ENCODE measurements at regions not wholly inside any gene's neighbourhood (a gene's known extent, or its start where the extent isn't known, plus 50 kb on each side); places are given as distances from the start of the nearest gene placed in this dataset.
A peak's percentile ranks its signal among the peaks of the same experiment; 100 is the strongest.

DNA sequence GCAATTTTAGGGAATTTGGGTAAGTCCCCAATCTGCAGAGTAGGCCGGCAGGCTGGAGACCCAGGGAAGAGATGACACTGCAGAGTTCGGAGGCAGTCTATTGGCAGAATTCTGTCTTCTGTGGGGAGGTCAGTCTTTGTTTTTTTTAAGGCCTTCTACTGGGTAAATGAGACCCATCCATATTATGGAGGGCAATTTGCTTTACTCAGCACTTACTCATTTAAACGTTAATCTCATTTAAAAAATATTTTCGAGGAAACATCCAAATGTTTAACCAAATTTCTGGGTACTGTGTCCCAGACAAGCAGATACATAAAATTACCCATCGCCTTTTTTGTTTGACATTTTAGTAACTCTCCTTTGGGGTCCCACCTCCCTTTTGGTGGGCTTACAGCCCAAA, 139.5 kb downstream of the IRS1 start:
- no peaks in the 10 kb centered on the region for H3K27me3 ChIP-seq
- no peaks in the 10 kb centered on the region for H3K9me3 ChIP-seq (replicated peaks in 1 of 3)
- H3K27ac ChIP-seq, result peak overlapping the region in 4 of 5 donors; percentile 54 to 86 (median 69)
- no peak overlapping the region for H3K4me3 ChIP-seq
- WGBS, 4 donors, result 73 to 89% (median 84%) methylated on average over 5 of the region's 5 CpGs
- DNase-seq, result no peak
- H3K36me3 ChIP-seq (replicated peaks in 1 of 2), result no peaks in the 10 kb centered on the region
- peaks cover 11 to 13% of the 10 kb centered on the region in 2 donors for H3K4me1 ChIP-seq (replicated peaks in 1 of 2)
- intact Hi-C loops (cut with DNase I), result loop anchor here in 1 of 2 donors (10.0 kb wide), 1 partner anchor 135 kb away; the partner anchor contains the start of gene IRS1
- TF ChIP-seq, protein P1, sequence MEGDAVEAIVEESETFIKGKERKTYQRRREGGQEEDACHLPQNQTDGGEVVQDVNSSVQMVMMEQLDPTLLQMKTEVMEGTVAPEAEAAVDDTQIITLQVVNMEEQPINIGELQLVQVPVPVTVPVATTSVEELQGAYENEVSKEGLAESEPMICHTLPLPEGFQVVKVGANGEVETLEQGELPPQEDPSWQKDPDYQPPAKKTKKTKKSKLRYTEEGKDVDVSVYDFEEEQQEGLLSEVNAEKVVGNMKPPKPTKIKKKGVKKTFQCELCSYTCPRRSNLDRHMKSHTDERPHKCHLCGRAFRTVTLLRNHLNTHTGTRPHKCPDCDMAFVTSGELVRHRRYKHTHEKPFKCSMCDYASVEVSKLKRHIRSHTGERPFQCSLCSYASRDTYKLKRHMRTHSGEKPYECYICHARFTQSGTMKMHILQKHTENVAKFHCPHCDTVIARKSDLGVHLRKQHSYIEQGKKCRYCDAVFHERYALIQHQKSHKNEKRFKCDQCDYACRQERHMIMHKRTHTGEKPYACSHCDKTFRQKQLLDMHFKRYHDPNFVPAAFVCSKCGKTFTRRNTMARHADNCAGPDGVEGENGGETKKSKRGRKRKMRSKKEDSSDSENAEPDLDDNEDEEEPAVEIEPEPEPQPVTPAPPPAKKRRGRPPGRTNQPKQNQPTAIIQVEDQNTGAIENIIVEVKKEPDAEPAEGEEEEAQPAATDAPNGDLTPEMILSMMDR (IDR thresholded peaks at IDR 0.05), result no peak
- TF ChIP-seq POLR2A (IDR thresholded peaks at IDR 0.05), result no peak

DNA sequence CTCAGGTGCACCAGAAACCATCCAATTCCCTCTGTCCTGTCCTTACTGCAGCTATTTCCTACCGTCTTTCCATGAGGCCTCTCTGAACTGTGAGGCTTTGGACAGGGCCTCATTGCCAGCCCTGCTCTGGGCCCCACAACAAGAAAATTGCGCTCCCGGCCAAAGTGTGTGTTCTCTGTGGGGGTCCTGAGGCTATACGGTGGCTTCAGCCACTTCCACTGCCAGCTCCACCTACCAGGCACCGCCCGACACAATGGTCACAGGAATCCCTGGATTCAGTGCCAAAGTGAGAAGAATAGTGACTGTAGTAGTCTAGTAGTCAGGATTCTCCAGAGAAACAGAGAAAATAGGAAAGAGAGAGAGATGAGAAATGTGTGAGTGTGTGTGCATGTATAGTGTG, 140.2 kb downstream of the IRS1 start:
- intact Hi-C loops (cut with DNase I), result loop anchor here in 1 of 2 donors (10.0 kb wide), 1 partner anchor 135 kb away; the partner anchor contains the start of gene IRS1
- WGBS, 4 donors, result 85 to 93% (median 90%) methylated on average over 6 of the region's 6 CpGs
- H3K36me3 ChIP-seq (replicated peaks in 1 of 2), result no peaks in the 10 kb centered on the region
- peaks cover 11 to 13% of the 10 kb centered on the region in 2 donors for H3K4me1 ChIP-seq (replicated peaks in 1 of 2)
- no peak for DNase-seq
- H3K9me3 ChIP-seq (replicated peaks in 1 of 3), result no peaks in the 10 kb centered on the region
- no peak overlapping the region for H3K4me3 ChIP-seq
- H3K27me3 ChIP-seq, result no peaks in the 10 kb centered on the region
- TF ChIP-seq, protein P1 (IDR thresholded peaks at IDR 0.05), result no peak
- no peak for TF ChIP-seq POLR2A (IDR thresholded peaks at IDR 0.05)
- peak overlapping the region in 1 of 5 donors; percentile 1 for H3K27ac ChIP-seq

GRCh38 chr2:226658555-226658954, 141.1 kb downstream of the IRS1 start:
- WGBS, 4 donors, result 67 to 90% (median 79%) methylated on average over 2 of the region's 2 CpGs
- Histone ChIP-seq H3K27me3 (no peaks in the 10 kb centered on the region), H3K4me1 (replicated peaks in 1 of 2) (peaks cover 11 to 13% of the 10 kb centered on the region in 2 donors), H3K9me3 (replicated peaks in 1 of 3) (no peaks in the 10 kb centered on the region), H3K27ac (no peak overlapping the region), H3K4me3 (no peak overlapping the region), H3K36me3 (replicated peaks in 1 of 2) (no peaks in the 10 kb centered on the region)
- no peak for DNase-seq
- TF ChIP-seq, protein P1 (IDR thresholded peaks at IDR 0.05), result no peak
- TF ChIP-seq POLR2A (IDR thresholded peaks at IDR 0.05), result no peak
- intact Hi-C loops (cut with DNase I), result loop anchor here in 1 of 2 donors (10.0 kb wide), 1 partner anchor 136 kb away; the partner anchor contains the start of gene IRS1

DNA sequence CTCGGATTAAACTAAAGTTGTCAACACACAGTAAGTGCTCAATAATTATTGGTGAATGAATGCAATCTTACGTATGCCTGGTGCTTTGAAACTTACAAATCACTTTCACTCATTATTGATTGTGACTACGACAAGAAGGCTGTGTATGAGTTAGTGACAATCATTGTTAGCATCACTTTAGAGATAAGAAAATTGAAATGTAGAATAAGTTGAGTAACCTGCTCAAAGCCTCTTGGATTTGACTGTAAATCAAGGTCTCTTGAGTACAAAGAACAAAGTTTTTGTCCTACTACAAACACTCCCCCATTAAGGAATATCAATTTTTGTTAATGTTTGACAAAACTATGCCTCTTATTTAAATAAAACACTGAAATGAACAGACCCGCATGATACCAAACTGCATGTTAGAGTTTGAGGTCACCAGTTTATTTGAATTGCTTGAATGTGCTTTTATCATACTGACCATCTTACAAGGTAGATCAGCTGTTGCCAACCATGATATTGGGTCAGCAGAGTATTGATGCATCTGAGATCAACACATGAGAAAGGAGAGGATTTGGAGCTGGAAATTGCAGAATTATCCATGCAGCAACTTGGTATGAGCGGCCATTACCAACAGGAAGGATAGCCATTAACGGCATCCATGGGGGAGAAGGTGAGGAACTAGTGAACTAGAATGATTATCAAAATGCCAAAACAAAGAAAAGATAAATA, 142.1 kb downstream of the IRS1 start:
- intact Hi-C loops (cut with DNase I), result loop anchor here in 1 of 2 donors (10.0 kb wide), 1 partner anchor 137 kb away; the partner anchor contains the start of gene IRS1
- H3K9me3 ChIP-seq (replicated peaks in 1 of 3), result no peaks in the 10 kb centered on the region
- DNase-seq, result no peak
- no peaks in the 10 kb centered on the region for H3K27me3 ChIP-seq
- no peaks in the 10 kb centered on the region for H3K36me3 ChIP-seq (replicated peaks in 1 of 2)
- TF ChIP-seq, protein P1 (IDR thresholded peaks at IDR 0.05), result no peak
- no peak for TF ChIP-seq POLR2A (IDR thresholded peaks at IDR 0.05)
- peaks cover 13 to 15% of the 10 kb centered on the region in 2 donors for H3K4me1 ChIP-seq (replicated peaks in 1 of 2)
- no peak overlapping the region for H3K27ac ChIP-seq
- 92 to 93% (median 93%) methylated on average over 6 of the region's 6 CpGs for WGBS, 4 donors
- no peak overlapping the region for H3K4me3 ChIP-seq
